Cardiac fibroblast (primary cell): ENCODE measurements at regions not wholly inside any gene's neighbourhood (a gene's known extent, or its start where the extent isn't known, plus 50 kb on each side); places are given as distances from the start of the nearest gene placed in this dataset.

Experiments used
- DNase-seq, 2 donors: peaks; one replicate each; pipeline versions ENCODE4 v3.0.0 to v3.0.0-alpha.2; 2010; ENCODE audit warnings: low read depth in 2 of 2
- H3K4me3 ChIP-seq, 2 donors: replicated peaks in 1 of 2; 1 replicate in 1 of 2; 2 replicates in 1 of 2; pipeline ENCODE4 v1.5.1; 2011; ENCODE audit warnings: low read depth in 2 of 2, low read length in 2 of 2, mild to moderate bottlenecking in 2 of 2, moderate library complexity in 1 of 2
- TF ChIP-seq, protein P1 (sequence below): IDR thresholded peaks from one replicate; pipeline ENCODE4 v1.5.1; 2011; ENCODE audit warnings: low read depth, mild to moderate bottlenecking, low read length, inconsistent platforms

DNA sequence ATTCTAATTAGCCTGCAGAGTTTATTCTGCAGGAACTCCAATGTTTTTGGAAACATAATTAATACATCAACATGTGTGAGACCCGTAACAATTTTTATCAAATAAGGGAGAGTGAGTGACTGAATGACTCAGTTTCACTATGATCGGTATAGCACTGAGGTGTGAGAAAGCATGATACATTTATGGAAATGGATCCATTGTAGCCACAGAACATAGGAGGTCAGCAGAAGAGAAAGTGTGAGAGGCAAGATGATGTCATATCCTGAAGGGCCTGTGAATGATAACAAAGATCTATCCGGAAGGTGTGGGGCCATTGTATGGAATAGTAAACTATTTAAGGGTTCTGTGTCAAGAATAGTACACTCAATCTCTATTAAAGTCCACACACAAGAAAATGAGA lies 1406.1 kb upstream of the TENM4 start:
- no peak overlapping the region for H3K4me3 ChIP-seq
- DNase-seq: peak in 1 of 2 donors; percentile 3
- TF ChIP-seq, protein P1, sequence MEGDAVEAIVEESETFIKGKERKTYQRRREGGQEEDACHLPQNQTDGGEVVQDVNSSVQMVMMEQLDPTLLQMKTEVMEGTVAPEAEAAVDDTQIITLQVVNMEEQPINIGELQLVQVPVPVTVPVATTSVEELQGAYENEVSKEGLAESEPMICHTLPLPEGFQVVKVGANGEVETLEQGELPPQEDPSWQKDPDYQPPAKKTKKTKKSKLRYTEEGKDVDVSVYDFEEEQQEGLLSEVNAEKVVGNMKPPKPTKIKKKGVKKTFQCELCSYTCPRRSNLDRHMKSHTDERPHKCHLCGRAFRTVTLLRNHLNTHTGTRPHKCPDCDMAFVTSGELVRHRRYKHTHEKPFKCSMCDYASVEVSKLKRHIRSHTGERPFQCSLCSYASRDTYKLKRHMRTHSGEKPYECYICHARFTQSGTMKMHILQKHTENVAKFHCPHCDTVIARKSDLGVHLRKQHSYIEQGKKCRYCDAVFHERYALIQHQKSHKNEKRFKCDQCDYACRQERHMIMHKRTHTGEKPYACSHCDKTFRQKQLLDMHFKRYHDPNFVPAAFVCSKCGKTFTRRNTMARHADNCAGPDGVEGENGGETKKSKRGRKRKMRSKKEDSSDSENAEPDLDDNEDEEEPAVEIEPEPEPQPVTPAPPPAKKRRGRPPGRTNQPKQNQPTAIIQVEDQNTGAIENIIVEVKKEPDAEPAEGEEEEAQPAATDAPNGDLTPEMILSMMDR: no peak

DNA sequence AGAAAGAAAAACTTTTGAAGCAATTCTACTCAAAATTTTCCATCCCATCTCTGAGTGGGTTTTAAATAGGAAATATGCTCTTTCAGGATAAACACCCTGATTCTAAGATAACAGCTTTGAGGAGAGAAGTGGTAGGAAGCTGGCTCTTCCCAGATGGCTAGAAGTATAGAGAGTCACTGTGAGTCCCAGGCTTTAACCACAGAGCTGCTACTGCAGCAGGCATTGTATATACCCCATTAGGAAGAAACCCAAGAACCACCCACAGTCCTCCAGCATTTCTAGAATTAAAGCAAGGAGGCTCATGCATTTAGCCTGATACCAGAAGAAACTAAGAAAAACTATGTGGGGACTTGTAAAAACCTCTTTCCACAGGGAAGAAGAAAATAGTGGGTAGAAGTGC lies 1405.6 kb upstream of the TENM4 start:
- TF ChIP-seq, protein P1: no peak
- H3K4me3 ChIP-seq: no peak overlapping the region
- no peak for DNase-seq

DNA sequence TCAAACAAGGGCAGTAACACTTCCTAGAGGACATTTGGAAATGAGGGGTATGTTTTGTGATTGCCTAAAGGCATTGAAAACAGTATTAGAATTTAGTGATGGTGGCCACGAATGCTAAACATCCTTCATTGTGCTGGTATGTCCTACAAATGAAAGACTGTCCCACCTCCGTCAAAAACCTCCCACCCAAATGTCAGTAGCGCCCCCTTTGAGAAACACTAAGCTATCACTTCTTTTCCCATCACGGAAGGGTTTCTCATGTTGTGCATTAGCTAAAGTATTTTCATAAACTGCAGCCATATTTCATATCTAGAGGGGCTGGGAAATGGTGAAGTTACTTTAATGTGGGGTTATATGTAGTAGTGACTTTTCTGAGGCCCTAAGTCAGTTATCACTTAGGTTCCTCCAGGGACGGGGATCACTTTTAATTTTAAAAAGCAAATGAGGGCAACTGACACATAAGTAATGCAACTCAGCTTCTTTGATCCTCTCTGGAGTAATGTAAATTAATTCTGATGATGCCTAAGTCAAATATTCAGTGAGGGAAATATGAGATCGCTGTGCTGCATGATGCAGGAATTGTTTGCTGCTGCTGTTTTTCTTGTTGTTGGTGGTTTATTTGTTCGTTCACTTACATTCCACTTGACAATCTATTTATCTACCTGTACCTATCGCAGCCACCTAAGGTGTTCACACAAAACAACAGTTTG lies 1403.4 kb upstream of the TENM4 start:
- no peak for DNase-seq
- no peak overlapping the region for H3K4me3 ChIP-seq
- TF ChIP-seq, protein P1: no peak

DNA sequence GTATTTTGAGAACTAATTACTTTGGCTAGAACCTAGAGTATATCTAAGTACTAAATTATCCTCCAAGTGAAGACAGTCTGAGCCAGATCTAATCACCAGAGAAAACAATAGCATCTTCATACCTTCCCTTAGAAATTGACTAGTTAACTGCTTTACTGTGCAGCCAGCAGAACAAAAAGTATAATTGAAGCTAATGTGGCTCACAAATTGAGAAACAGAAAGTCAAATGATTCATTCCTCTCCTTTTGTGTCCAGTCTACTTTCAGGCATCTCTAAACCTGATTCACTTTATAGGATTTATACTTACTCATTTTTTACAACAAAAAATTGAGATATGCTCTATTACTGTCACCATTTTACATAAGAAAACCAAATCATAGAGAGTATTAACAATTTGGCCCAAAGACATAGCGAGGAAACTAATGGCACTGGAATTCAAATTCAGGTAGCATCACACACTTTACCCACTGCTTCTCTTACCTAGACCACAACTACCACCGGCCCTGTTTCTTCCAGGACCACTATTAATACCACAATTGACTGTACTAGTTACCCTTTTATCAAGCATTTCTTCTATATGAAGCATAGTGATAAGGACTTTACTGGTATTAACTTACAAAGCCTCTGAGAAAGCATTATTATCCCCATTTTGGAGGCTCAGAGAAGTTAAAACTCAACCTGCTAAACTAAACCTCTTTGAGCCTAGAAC lies 1402.6 kb upstream of the TENM4 start:
- TF ChIP-seq, protein P1: no peak
- DNase-seq: peak in 1 of 2 donors; percentile 10
- no peak overlapping the region for H3K4me3 ChIP-seq

DNA sequence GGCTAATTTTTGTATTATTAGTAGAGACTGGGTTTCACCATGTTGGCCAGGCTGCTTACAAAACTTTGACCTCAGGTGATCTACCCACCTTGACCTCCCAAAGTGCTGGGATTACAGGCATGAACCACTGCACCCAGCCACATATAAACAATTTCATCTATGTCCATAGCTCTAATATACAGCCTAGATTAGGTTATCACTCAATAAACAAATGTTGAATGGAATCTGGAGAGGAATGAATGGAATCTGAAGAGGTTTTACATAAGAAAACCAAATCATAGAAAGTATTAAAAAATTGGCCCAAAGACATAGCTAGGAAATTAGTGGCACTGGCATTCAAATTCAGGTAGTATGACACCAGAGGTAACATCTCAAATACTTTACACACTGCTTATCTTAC lies 1401.4 kb upstream of the TENM4 start:
- TF ChIP-seq, protein P1: no peak
- no peak overlapping the region for H3K4me3 ChIP-seq
- peak; percentile 1 to 3 for DNase-seq

DNA sequence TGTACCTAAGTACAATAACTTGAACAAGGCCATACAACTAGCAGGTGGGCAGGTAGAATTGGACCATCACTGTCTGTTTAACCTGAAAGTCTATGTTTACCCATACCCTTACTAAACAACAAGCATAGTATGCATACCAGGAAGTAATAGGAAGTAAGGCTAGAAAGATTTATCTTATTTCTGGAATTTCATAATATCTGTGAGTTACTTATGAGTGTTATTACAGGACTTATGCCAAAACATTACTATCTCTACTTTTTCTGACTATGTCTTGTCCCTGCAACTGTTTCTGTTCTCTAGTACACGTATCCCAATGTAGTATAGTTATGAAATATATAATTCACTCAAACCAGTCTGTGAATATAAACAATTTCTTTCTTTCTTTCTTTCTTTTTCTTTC lies 1400.8 kb upstream of the TENM4 start:
- H3K4me3 ChIP-seq: no peak overlapping the region
- DNase-seq: peak; percentile 56 to 65
- TF ChIP-seq, protein P1: no peak
